Adipocyte (in vitro differentiated cells): ENCODE measurements at regions not wholly inside any gene's neighbourhood (a gene's known extent, or its start where the extent isn't known, plus 50 kb on each side); places are given as distances from the start of the nearest gene placed in this dataset.
"Not testable (repeated sequence)": the region's sequence is repeated elsewhere in the genome, so short reads cannot be mapped to it uniquely, and the experiment has no call there.

Experiments
- DNase-seq: peaks from one replicate; pipeline ENCODE4 v3.0.0-alpha.2; 2015; ENCODE audit warnings: low read depth
- H3K27me3 ChIP-seq: replicated peaks from 2 replicates; pipeline ENCODE4 v1.7.0; 2013; ENCODE audit warnings: mild to moderate bottlenecking, low read length, moderate library complexity; ENCODE audit not compliant: control insufficient read depth, insufficient read depth
- H3K36me3 ChIP-seq: 2 replicates; pipeline ENCODE4 v1.7.0; 2013; ENCODE audit warnings: low read length, mild to moderate bottlenecking, moderate library complexity; ENCODE audit not compliant: control insufficient read depth, insufficient read depth, severe bottlenecking
- H3K4me1 ChIP-seq: 2 replicates; pipeline ENCODE4 v1.7.0; 2013; ENCODE audit warnings: mild to moderate bottlenecking, low read length, moderate library complexity; ENCODE audit not compliant: control insufficient read depth, insufficient read depth
- H3K4me3 ChIP-seq: 2 replicates; pipeline ENCODE4 v1.7.0; 2013; ENCODE audit warnings: mild to moderate bottlenecking, low read length, moderate library complexity
- H3K9ac ChIP-seq: 2 replicates; pipeline ENCODE4 v1.7.0; 2013; ENCODE audit warnings: mild to moderate bottlenecking, low read length, moderate library complexity
- H3K9me3 ChIP-seq: 2 replicates; pipeline ENCODE4 v1.7.0; 2013; ENCODE audit warnings: mild to moderate bottlenecking, low read length, moderate library complexity; ENCODE audit not compliant: control insufficient read depth

DNA sequence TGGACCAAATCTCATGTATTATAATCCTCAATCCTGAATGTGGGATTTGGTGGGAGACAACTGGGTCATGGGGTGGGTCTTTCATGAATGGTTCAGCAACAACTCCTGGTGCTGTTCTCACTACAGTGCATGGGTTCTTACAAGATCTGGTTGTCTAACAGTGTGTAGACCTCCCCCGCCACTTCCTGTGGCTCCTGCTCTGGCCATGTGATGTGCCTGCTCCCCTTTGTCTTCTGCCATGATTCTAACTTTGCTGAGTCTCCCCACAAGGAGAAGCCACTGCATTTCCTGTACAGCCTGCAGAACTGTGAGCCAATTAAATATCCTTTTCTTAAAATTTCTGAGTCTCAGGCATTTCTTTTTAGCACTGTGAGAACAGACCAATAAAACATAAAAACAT lies 557.5 kb downstream of the GOLGA6L6 start:
- Histone ChIP-seq H3K9me3 (no peaks in the 10 kb centered on the region), H3K27me3 (no peaks in the 10 kb centered on the region), H3K36me3 (no peaks in the 10 kb centered on the region), H3K4me1 (no peaks in the 10 kb centered on the region), H3K9ac (no peak overlapping the region), H3K4me3 (no peak overlapping the region)
- no peak for DNase-seq

DNA sequence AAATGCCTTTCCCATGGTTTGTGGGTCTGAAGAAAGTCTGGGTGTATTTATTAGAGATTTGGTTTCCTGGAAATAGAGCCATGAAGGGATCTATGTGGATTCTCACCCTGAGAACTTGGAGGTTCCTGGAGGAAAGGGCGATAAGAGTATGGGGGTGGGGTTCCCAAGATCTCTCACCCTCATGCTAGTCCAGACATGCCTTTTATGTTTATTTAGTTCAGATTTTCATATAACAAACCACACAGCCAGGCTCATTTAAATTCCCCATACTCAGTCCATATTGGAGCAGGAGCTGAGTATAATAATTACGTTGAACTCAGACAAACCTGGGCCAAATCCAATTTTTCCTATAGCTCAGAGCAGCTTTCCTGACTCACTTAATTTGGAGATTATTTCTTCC lies 566.6 kb downstream of the GOLGA6L6 start:
- Histone ChIP-seq H3K4me1 (no peaks in the 10 kb centered on the region), H3K36me3 (no peaks in the 10 kb centered on the region), H3K4me3 (no peak overlapping the region), H3K9me3 (no peaks in the 10 kb centered on the region), H3K27me3 (no peaks in the 10 kb centered on the region), H3K9ac (no peak overlapping the region)
- DNase-seq = no peak

DNA sequence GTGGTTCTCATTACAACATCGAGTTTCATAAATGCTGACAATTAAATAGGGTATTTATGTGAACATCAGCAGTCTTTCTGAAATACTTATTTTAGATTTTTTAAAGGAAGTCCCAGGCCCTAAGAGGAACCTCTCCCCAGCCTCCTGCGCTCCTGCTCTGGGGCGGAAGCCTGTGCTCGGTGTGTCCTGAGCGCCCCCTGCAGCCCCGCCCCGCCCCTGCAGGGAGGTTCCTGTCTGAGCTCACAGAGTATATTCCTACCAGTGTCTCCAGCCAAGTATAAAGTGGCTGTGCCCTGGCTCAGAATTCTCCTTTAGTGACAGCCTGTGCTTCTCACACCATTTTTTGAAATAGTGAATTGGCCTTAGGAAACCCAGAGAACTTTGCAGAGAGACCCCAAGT lies 567.9 kb downstream of the GOLGA6L6 start:
- Histone ChIP-seq H3K36me3 (no peaks in the 10 kb centered on the region), H3K9me3 (no peaks in the 10 kb centered on the region), H3K27me3 (no peaks in the 10 kb centered on the region), H3K4me3 (no peak overlapping the region), H3K4me1 (no peaks in the 10 kb centered on the region), H3K9ac (no peak overlapping the region)
- DNase-seq = no peak

DNA sequence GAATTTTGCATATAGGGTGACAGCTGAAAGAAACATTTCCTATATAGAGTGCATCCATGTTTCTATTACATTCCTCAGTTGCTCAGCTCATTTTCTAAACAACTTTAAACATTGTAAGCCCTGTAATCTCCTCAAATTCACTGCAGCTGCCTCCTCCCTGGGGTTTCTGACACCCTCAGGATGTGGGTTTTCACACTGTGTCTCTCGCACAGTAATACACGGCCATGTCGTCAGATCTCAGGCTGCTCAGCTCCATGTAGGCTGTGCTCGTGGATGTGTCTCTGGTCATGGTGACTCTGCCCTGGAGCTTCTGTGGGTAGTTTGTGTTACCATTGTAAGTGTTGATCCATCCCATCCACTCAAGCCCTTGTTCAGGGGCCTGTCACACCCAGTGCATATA lies 569.0 kb downstream of the GOLGA6L6 start:
- H3K36me3 ChIP-seq, H3K9ac ChIP-seq, H3K27me3 ChIP-seq, H3K4me3 ChIP-seq, DNase-seq, H3K4me1 ChIP-seq, H3K9me3 ChIP-seq: not testable (repeated sequence)

DNA sequence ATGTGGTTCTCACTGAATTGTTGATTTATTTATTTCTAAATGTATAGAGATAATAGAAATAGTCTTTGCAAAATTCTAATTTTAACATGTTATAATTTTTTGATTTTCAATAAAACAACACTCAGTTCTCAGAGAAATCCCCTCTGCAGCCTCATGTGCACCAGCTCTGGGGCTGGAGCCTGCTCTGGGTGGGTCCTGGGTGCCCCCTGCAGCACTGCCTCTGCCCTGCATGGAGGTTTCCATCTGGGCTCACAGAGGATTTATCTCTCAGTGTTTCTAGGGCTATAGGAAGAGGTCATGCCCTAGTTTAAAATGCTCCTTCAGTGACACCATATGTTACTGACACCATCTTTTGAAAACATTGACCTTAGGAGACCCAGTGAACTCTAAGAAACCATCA lies 576.0 kb downstream of the GOLGA6L6 start:
- H3K9me3 ChIP-seq, H3K27me3 ChIP-seq, H3K4me1 ChIP-seq, H3K9ac ChIP-seq, DNase-seq, H3K4me3 ChIP-seq, H3K36me3 ChIP-seq: not testable (repeated sequence)

DNA sequence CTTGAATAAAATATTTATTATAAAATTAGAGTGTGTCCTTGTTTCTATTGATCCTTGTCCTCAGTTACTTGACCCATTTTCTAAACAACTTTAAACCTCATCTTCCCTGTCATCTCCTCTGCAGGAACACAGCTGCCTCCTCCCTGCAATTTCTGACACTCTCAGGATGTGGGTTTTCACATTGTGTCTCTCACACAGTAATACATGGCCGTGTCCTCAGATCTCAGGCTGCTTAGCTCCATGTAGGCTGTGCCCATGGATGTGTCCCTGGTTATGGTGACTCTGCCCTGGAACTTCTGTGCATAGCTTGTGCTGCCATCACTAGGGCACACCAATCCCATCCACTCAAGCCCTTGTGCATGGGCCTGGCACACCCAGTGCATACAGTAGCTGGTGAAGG lies 577.1 kb downstream of the GOLGA6L6 start:
- not testable (repeated sequence) for DNase-seq, H3K9me3 ChIP-seq, H3K9ac ChIP-seq

DNA sequence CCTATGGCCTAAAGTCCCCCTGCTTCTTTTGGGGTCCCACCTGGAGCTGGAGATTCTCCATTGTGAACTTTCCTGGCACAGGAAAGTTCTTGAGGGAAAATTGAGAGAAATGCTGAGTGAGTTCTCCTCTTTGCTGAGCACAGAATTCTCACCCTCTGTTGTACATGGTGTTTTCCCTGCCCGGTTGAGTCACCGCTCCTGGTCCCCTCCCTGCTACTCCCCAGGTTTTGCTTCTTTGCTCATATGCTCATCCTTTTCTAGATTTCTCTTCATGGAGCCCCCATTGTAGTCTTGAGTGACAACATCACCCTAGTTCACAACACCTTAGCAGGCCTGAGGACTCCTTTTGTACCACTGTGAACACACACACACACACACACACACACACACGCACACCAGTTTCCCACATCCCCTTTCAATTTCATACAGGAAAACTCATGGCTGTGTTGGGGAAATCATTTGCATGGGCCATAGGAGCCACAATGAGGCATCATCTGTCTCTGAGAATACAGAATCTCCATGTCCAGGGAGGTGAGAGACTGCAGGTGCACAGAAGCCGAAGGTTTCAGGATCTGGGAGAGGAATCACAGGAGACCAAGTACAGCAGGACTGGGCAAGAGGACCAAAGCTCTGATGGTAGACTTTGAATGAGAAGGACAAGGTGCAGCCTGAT lies 585.3 kb downstream of the GOLGA6L6 start:
- H3K36me3 ChIP-seq = no peaks in the 10 kb centered on the region
- H3K4me1 ChIP-seq = no peaks in the 10 kb centered on the region
- no peak overlapping the region for H3K9ac ChIP-seq
- H3K9me3 ChIP-seq = no peaks in the 10 kb centered on the region
- no peaks in the 10 kb centered on the region for H3K27me3 ChIP-seq
- no peak for DNase-seq
- H3K4me3 ChIP-seq = no peak overlapping the region

More for the DNA sequence above, 577.1 kb downstream of the GOLGA6L6 start:
- H3K4me1 ChIP-seq, H3K36me3 ChIP-seq, H3K27me3 ChIP-seq, H3K4me3 ChIP-seq: not testable (repeated sequence)

DNA sequence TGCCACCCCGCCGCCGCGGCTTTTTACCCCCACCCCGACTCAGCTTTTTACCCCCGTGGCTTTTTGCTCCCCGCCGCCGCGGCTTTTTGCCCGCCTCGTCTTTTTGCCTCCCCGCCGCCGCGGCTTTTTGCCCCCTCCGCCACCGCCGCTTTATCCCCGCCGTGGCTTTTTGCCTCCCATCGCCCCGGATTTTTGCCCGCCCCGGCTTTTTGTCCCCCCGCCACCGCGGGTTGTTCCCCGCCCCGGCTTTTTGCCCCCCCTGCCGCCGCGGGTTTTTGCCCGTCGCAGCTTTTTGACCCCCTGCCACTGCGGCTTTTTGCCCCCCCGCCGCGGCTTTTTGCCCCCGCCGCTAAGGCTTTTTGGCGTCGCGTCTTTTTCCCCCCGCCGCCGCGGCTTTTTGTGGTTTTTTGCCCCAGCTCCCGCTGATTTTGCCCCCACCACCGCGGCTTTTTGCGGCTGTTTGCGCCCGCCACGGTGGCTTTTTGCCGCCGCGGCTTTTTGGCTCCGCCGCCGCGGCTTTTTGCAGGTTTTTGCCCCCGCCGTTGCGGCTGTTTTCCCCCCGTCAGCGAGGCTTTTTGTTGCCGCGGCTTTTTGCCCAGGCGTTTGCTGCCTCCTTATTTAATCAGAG lies 597.2 kb downstream of the GOLGA6L6 start:
- DNase-seq = no peak
- Histone ChIP-seq H3K4me3 (no peak overlapping the region), H3K36me3 (no peaks in the 10 kb centered on the region), H3K9me3 (no peaks in the 10 kb centered on the region), H3K27me3 (no peaks in the 10 kb centered on the region), H3K9ac (no peak overlapping the region), H3K4me1 (no peaks in the 10 kb centered on the region)

DNA sequence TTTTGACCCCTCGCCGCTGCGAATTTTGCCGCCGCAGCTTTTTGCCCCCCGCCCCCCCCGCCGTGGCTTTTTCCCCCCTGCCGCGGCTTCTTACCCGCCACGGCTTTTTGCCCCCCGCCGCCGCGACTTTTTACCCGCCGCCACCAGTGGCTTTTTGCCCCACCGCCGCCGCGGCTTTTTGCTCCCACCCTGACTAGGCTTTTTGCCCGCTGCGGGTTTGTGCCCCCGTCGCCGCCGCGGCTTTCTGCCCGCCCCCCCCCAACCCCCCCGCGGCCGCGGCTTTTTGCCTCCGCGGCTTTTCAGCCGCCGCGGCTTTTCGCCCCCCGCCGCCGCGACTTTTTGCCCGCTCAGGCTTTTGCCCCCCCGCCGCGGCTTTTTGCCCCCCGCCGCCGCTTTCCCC lies 598.1 kb downstream of the GOLGA6L6 start:
- H3K4me3 ChIP-seq = no peak overlapping the region

DNA sequence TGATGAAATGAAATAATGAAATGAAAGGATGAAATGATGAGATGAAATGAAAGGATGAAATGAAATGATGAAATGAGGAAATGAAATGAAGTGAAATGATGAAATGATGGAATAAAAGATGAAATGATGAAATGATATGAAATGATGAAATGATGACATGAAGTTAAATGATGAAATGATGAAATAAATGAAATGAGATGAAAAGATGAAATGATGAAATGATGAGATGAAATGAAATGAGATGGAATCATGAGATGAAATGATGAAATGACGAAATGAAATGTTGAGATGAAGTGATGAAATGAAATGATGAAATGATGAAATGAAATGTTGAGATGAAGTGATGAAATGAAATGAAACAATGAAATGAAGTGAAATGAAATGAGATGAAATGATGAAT lies 638.3 kb downstream of the GOLGA6L6 start:
- H3K4me3 ChIP-seq = not testable (repeated sequence)

More for the DNA sequence above, 598.1 kb downstream of the GOLGA6L6 start:
- H3K27me3 ChIP-seq = no peaks in the 10 kb centered on the region
- DNase-seq = no peak
- H3K9me3 ChIP-seq = no peaks in the 10 kb centered on the region
- no peak overlapping the region for H3K9ac ChIP-seq
- no peaks in the 10 kb centered on the region for H3K36me3 ChIP-seq
- H3K4me1 ChIP-seq = no peaks in the 10 kb centered on the region

DNA sequence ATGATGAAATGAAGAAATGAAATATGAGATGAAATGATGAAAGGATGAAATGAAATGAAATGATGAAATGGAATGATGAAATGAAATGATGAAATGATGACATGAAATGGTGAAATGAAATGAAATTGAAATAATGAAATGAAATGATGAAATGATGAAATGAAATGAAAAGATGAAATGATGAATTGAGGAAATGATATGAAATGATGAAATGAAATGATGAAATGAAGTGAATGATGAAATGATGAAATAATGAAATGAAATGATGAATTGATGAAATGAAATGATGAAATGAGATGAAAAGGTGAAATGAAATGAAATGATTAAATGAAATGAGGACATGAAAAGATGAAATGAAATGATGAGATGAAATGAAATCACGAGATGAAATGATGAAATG lies 639.2 kb downstream of the GOLGA6L6 start:
- not testable (repeated sequence) for DNase-seq, H3K36me3 ChIP-seq, H3K9me3 ChIP-seq, H3K4me3 ChIP-seq, H3K9ac ChIP-seq, H3K27me3 ChIP-seq, H3K4me1 ChIP-seq

More for the DNA sequence above, 638.3 kb downstream of the GOLGA6L6 start:
- not testable (repeated sequence) for H3K9me3 ChIP-seq, H3K9ac ChIP-seq, H3K4me1 ChIP-seq, H3K27me3 ChIP-seq, DNase-seq, H3K36me3 ChIP-seq

DNA sequence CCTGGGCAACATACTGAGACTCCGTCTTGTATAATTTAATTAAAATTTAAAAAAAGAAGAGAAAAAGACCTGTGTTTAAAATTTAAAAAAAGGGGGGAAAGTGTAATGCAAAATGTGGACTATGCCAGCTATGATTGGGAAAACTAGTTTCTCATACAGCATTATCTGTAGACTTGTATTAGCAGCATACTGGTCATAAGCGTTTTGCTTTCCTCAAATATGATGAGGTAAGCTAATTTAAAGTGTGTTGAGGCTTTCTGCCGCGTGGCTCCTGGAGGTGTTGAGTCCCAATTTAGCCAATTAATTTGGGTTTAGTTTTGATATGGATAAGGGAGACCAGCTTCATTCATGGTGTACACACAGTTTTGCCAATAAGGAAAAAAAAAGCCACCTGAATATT lies 640.2 kb downstream of the GOLGA6L6 start:
- H3K36me3 ChIP-seq, DNase-seq, H3K4me3 ChIP-seq, H3K9ac ChIP-seq, H3K27me3 ChIP-seq, H3K4me1 ChIP-seq, H3K9me3 ChIP-seq: not testable (repeated sequence)
